Lower lobe of right lung (tissue), 2 donors: ENCODE measurements at regions not wholly inside any gene's neighbourhood (a gene's known extent, or its start where the extent isn't known, plus 50 kb on each side); places are given as distances from the start of the nearest gene placed in this dataset.

Source experiments
- ATAC-seq, 2 donors: fragments of 200-7000 bp; cut with Tn5 transposase; one replicate each; pipeline ENCODE4 v1.9.1; 2020 to 2022; ENCODE audit warnings: mild to moderate bottlenecking in 2 of 2, moderate library complexity in 2 of 2
- DNase-seq: peaks from one replicate; pipeline ENCODE4 v3.0.0-alpha.2; 2020
- H3K27ac ChIP-seq: fragments of 200-600 bp; one replicate; pipeline ENCODE4 v1.8.0; 2022
- H3K27me3 ChIP-seq: fragments of 200-600 bp; one replicate; pipeline ENCODE4 v1.8.0; 2022; ENCODE audit warnings: low read depth
- H3K36me3 ChIP-seq: fragments of 200-600 bp; one replicate; pipeline ENCODE4 v1.8.0; 2022; ENCODE audit warnings: mild to moderate bottlenecking
- H3K4me1 ChIP-seq: fragments of 200-600 bp; one replicate; pipeline ENCODE4 v1.8.0; 2022
- H3K4me3 ChIP-seq: fragments of 200-600 bp; one replicate; pipeline ENCODE4 v1.8.0; 2022; ENCODE audit warnings: mild to moderate bottlenecking
- H3K9me3 ChIP-seq: fragments of 200-600 bp; one replicate; pipeline ENCODE4 v1.8.0; 2022
- intact Hi-C: fragments of 100-400 bp; cut with DNase I; formaldehyde crosslinking; loops from one replicate; pipeline ENCODE4 v1.11.0; 2022
- TF ChIP-seq, protein P1 (sequence below): fragments of 200-600 bp; IDR thresholded peaks from one replicate; pipeline ENCODE4 v1.8.0; 2022; ENCODE audit warnings: antibody characterized with exemption, mild to moderate bottlenecking
- donor health status: DM: no; HTN: yes; CAD: no; lungs with severe emphysema.

DNA sequence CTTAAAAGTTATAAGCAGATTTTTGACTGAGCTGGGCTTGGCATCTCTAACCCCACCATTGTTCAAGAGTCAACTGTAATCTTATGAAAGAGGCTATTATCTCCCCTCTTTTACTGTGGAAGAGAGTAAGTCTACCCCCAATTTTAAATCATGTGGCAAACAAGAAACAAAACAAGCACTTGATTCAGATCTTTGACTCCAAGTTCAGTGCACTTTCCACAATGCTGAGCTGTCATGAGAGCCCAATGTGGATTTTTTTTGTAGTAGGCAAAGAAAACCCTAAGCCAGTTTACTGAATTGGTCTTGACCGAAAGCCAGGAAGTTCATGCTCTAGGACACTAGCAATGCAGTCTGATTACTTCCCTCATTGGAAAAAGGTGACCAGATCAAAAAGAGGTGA, 306.2 kb downstream of the GALC start:
- intact Hi-C loops: no loop called here
- H3K27ac ChIP-seq: no peak overlapping the region
- H3K27me3 ChIP-seq: no peaks in the 10 kb centered on the region
- H3K9me3 ChIP-seq: no peaks in the 10 kb centered on the region
- H3K4me3 ChIP-seq: no peak overlapping the region
- ATAC-seq (no peak), DNase-seq (no peak)
- H3K36me3 ChIP-seq: no peaks in the 10 kb centered on the region
- TF ChIP-seq, protein P1, sequence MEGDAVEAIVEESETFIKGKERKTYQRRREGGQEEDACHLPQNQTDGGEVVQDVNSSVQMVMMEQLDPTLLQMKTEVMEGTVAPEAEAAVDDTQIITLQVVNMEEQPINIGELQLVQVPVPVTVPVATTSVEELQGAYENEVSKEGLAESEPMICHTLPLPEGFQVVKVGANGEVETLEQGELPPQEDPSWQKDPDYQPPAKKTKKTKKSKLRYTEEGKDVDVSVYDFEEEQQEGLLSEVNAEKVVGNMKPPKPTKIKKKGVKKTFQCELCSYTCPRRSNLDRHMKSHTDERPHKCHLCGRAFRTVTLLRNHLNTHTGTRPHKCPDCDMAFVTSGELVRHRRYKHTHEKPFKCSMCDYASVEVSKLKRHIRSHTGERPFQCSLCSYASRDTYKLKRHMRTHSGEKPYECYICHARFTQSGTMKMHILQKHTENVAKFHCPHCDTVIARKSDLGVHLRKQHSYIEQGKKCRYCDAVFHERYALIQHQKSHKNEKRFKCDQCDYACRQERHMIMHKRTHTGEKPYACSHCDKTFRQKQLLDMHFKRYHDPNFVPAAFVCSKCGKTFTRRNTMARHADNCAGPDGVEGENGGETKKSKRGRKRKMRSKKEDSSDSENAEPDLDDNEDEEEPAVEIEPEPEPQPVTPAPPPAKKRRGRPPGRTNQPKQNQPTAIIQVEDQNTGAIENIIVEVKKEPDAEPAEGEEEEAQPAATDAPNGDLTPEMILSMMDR: no peak
- H3K4me1 ChIP-seq: no peaks in the 10 kb centered on the region

DNA sequence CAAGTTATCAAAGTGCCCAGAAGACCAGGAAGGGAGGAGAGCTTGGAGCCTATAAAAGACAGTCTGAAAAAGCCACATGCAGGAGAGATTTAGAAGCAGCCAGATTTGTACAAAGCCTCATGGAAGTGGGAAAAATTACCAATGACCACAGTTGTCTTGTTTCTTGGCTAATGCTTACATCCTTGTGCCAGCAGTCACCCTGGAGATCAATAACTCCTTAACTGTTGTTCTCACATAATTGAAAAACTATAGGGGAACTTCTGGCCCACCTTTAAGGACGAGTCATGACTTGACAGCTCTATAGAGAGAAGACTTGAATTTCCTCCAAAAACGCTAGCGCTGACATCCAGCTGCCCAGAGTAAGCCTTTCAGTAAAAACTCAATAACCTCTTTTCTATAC, 313.1 kb downstream of the GALC start:
- DNase-seq (no peak), ATAC-seq (no peak)
- Histone ChIP-seq H3K27me3 (no peaks in the 10 kb centered on the region), H3K4me3 (no peak overlapping the region), H3K36me3 (no peaks in the 10 kb centered on the region), H3K27ac (no peak overlapping the region), H3K4me1 (no peaks in the 10 kb centered on the region), H3K9me3 (no peaks in the 10 kb centered on the region)
- TF ChIP-seq, protein P1: no peak
- intact Hi-C loops: no loop called here

DNA sequence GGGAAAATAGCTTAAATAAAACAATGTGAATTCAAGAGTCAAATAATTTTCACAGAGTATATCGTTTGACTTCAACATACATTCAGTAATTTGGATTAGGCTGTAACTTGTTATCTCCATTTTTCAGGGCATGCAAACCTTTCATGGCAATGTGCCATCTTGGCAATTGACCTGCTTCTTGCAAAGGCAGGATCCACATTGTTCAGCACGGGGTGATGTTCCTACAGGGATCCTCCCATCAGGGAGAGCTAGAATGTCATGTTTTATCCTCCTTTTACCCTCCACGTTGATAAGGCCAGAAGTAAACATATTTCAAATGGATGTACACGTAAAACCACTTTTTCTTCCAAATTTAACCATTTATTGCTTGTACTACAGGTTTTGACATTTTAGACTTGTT, 314.4 kb downstream of the GALC start:
- ATAC-seq: no peak
- no peak overlapping the region for H3K4me3 ChIP-seq
- no peak overlapping the region for H3K27ac ChIP-seq
- H3K27me3 ChIP-seq: no peaks in the 10 kb centered on the region
- no peaks in the 10 kb centered on the region for H3K9me3 ChIP-seq
- H3K36me3 ChIP-seq: no peaks in the 10 kb centered on the region
- TF ChIP-seq, protein P1: no peak
- no peaks in the 10 kb centered on the region for H3K4me1 ChIP-seq
- DNase-seq: no peak
- intact Hi-C loops: no loop called here

DNA sequence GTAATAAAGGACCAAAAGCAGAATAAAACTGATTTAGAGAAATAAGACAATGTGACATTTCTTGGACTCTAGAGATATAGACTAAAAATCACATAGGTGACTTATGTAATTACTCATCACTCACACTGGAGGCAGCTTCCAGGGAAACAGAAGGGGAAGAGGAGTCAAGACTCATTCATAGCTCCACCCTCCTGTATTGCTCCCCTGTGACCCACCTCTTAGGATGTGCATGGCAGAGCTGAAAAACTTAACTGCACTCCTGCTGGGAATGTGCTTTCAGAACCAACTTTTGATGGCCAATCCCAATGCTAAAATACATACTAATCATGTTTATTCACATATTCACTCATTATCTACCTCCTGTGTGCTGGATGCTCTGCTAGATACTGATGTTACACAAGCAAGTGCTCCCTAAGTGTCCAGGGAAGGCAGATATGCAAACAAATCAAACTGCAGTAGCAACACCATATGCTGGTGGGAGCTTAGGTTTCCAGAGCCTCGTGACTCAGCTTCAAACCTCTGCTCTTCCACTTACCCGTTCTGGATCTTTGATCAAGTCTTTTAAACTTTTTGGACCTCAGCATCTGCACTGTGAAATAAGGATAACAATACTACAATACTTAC, 316.1 kb downstream of the GALC start:
- Histone ChIP-seq H3K9me3 (no peaks in the 10 kb centered on the region), H3K4me3 (no peak overlapping the region), H3K36me3 (no peaks in the 10 kb centered on the region), H3K27me3 (no peaks in the 10 kb centered on the region), H3K27ac (no peak overlapping the region), H3K4me1 (no peaks in the 10 kb centered on the region)
- intact Hi-C loops: no loop called here
- ATAC-seq (no peak), DNase-seq (no peak)
- TF ChIP-seq, protein P1: no peak

DNA sequence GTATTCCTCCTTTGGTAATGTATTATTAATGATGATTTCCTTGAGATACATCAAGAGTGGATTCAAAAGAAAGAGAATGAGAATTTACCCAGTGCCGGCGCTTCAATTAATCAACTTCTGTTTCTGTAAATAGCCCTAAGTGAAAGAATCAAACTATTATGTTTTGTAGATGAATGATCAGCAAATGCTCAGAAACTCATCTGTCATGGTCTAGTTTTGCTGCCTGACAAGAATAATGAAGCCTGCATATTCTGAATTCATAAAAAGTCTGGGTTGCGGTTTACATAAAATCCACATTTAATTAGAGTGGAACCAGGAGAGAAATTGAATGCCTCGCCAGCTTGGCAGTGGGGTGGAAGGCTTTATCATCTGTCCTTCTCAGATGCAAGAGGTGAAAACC, 325.3 kb downstream of the GALC start:
- ATAC-seq (no peak), DNase-seq (no peak)
- Histone ChIP-seq H3K4me3 (no peak overlapping the region), H3K36me3 (no peaks in the 10 kb centered on the region), H3K4me1 (no peaks in the 10 kb centered on the region), H3K27ac (no peak overlapping the region), H3K9me3 (no peaks in the 10 kb centered on the region), H3K27me3 (no peaks in the 10 kb centered on the region)
- intact Hi-C loops: no loop called here
- TF ChIP-seq, protein P1: no peak

DNA sequence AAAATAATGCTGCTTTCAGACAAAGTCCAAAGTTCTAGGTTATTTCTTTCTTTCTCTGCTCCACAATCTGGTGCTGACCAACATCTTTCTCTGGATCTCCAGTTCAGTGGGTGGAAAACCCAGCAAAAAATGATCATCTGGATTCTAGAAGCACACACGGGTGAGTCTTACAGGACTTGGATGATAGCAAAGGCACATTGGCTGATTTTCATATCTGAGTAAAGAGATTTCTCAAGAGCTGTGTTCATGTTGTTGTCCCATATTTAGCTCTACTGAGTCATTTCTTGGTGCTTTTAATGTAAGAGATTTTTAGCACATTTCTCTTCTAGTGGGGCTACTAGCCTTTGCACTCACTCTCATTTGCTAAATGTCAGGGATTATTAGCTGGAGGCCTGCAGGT, 336.7 kb downstream of the GALC start:
- Histone ChIP-seq H3K36me3 (no peaks in the 10 kb centered on the region), H3K9me3 (no peaks in the 10 kb centered on the region), H3K4me3 (no peak overlapping the region), H3K4me1 (no peaks in the 10 kb centered on the region), H3K27ac (no peak overlapping the region), H3K27me3 (no peaks in the 10 kb centered on the region)
- intact Hi-C loops: no loop called here
- TF ChIP-seq, protein P1: no peak
- no peak for ATAC-seq
- DNase-seq: no peak
